ENCODE measurements at regions not wholly inside any gene's neighbourhood (a gene's known extent, or its start where the extent isn't known, plus 50 kb on each side); places are given as distances from the start of the nearest gene placed in this dataset.
"Not testable (repeated sequence)": the region's sequence is repeated elsewhere in the genome, so short reads cannot be mapped to it uniquely, and the experiment has no call there.

DNA sequence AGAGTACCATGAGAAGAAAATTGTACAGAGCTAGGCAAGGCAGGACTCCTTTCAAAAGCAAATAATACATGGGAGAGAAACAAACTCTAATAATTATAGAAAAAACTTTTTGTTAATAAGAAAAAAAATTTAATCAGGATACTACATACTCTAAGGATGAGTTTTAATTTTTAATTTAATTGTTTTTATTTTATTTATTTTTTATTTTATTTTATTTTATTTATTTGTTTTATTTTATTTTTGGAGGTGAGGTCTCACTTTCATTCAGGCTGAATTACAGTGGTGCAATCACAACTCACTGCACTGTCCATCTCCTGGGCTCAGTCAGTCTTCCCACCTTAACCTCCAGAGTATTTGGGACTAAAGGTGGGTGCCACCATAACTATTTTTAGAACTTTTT lies 1347.2 kb downstream of the NLGN4Y start:
- no peak for DNase-seq

DNA sequence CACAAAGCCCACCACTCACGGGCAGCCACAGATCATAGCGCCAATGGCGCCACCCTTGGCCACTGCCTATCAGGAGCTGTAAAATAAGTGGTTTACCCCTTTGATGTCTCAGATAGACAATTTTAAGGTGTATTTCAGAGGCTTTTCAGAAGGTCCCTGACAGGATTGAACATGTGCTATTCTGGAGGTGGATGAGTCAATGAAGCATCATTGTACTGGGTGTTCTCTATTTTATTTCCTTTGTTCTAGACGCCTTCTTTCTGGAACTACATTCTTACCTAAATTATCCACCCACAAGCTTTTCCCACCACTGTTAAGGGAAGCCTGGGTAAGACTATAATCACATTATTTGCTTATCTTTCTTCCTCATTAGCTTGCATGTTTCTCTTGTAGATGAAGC lies 1351.6 kb downstream of the NLGN4Y start:
- not testable (repeated sequence) for DNase-seq

DNA sequence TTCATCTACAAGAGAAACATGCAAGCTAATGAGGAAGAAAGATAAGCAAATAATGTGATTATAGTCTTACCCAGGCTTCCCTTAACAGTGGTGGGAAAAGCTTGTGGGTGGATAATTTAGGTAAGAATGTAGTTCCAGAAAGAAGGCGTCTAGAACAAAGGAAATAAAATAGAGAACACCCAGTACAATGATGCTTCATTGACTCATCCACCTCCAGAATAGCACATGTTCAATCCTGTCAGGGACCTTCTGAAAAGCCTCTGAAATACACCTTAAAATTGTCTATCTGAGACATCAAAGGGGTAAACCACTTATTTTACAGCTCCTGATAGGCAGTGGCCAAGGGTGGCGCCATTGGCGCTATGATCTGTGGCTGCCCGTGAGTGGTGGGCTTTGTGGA lies 1379.2 kb downstream of the NLGN4Y start:
- not testable (repeated sequence) for DNase-seq

DNA sequence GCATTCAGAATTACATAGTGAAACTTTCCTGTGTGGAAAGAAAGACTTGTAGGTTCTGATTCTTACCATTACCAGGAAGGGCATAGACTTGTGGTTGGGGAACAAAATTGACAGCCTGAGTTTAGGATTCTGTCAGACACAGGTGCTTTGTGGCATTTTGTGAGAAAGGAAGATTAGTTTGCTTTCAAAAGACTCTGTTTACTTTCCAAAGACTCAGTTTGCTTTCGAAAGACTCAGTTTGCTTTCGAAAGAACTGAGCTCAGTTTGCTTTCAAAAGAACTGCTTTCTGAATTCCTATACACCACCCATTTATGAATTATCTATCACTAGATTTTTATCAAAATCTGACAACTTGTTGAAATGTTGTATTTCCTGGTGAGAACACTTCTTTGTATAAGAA lies 1381.2 kb downstream of the NLGN4Y start:
- no peak for DNase-seq

DNA sequence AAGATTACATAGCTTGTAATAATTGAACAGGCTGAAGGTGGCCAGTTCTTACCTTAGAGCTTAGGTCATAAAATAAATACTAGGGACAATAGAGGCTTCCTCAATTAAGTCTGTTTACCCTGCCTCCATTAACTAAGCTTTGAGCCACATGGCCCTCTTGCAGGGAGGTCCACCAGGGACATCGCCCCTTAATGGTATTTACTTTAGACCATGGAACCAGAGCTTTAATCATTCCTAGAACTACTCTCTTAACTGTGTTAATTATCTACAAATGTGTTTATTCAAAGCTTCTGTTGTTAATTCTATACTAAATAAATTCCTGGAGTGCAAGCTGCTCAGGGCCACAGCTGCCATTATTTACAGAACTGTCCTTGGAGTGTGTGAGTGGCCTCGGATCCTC lies 1402.2 kb downstream of the NLGN4Y start:
- DNase-seq, result no peak

DNA sequence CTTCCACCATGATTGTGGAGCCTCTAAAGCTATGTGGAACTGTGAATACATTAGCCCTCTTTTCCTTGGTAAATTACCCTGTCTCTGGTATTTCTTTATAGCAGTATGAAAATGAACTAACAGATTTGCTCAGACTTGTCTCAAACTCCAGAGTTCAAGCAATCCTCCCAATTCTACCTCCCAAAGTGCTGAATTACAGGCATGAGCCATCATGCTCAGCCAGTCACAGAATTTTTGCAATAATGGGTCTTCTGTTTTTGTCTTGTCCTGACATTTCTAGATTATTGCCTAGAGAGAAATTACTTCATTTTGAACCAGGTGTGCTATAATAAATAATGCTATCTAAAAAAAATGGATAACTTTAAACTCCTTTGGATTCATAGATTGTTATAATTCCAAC lies 1414.5 kb downstream of the NLGN4Y start:
- no peak for DNase-seq

DNA sequence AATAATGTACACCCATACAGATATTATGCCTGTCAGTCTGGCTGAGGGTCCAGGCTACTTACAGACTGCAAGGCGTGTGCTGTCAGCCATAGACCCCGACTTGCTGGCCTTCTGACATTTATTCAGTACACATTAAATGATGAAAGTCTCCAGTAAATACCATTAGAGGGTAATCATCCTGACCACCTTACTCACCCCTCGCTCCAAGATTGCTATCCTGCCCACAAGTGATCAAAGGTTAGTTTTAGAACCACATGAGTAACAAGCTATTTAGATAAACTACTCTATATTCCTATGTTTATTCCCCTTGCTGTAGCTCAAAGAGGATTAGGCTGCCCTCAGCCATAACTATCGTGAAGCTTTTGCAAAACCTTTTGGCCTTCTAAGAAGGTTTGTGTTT lies 1426.7 kb downstream of the NLGN4Y start:
- DNase-seq, result no peak

DNA sequence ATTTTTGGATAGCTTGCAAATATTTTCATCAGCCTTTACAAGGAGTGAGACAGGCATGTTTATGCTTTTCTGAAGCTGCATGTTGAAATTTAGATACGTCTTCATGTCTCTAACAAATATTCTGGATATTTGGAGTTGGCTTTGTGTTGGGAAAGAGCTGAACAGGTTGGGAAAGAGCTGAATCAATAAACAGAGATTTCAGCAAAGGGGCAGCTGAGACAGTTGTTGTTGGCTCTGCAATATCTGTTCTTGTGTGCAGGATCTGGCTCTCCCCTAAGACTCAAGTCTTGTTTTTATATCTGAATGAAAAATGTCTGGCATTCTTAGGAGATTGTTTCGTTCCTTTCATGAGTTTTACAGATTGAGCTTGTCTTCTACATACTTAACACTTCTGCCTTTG lies 1444.5 kb downstream of the NLGN4Y start:
- DNase-seq, result no peak

DNA sequence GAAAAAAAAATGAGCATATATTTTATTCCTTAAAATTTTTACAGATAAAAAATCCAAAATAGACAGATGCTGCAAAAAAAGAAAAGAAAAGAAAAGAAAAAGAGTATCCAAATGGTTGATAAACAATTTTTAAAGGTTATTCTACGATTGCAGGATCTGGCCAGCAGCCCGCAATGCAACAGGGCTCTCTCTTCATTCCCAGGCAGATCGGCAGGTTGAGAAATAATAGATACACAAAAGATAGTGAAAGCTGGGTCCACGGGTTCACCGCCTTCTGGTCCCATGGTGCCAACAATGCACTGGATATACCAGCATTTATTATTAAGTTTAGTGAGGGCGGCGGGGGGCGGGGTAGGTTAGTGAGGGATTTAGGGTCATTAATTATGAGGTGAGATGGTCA lies 1448.9 kb downstream of the NLGN4Y start:
- no peak for DNase-seq

DNA sequence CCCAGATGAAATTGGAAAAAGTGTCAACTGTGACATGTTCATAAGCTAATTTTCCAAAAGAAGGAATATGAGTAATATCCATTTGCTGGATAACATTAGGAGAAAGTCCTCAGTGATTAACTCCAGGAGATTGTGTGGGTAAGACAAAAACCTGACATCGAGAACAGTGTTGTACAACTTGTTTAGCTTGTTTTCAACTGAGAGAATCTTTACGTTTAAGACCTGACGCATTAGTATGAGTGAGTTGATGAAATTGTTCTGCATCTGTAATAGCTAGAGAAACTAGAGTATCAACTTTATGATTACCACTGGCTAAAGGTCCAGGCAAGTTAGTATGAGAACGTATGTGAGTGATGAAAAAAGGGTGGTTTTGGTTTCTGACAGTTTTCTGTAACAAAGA lies 1452.4 kb downstream of the NLGN4Y start:
- no peak for DNase-seq

DNA sequence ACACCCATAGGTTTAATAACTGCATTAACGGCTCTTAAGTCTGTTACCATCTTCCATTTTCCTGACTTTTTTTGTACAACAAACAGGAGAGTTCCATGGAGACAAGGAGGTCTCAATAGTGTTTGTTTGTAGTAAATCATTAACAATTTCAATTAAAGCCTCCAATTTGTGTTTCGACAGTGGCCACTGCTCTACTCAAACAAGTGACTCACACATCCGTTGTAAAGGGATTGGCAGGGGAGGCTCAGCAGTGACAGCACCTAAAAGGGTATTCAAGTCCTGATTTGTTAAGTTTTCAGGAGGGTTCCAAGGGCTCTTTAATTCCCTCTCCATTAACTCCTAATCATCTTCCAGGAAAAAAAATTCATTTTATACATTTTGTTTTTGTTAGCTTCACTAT lies 1454.2 kb downstream of the NLGN4Y start:
- DNase-seq, result no peak

DNA sequence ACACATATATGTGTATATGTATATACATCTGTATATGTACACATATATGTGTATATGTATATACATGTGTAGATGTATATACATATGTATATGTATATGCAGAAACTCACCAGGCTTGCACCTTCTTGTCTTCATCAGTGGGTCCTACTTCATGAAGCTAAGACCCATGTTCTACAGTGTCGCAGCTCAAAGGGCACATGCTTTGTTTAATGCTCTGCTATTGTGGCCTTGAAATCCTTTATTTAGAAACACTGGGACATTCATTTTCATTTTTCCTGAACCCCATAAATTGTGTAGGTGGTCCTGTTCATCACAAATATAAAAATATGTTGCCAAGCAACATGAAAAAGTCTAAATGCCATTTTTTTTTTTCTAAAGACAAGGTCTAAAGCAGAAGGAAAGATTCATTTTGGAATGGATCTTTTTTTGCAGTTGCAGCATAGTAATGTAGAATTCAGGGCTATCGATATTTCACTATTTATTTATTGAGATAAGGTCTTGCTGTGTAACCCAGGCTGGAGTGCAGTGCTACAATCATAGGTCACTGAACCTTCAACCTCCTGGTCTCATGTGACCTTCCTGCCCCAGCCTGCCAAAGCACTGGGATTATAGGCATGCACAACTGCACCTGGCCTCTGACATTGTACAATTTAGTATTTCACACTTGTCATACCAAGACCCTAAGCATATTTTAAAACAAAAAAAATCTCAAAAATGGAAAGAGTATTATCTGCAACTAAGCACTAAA lies 1460.5 kb downstream of the NLGN4Y start:
- no peak for DNase-seq

DNA sequence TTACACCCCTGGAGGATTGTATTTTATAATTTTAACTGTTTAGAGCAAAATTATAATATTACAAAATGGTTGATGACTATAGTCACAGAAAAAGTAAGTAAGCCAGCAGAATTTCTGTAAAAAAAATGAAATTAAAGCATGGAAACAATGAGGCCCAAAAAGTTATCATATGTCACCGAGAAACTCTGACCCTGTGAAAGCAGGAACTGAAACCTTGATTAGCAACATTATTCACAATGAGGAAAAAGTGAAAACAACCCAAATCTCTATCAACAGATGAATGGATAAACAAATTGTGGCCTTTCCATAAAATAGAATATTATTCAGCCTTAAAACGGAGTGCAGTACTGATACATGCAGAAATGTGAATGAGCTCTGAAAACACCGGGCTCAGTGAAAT lies 1471.7 kb downstream of the NLGN4Y start:
- no peak for DNase-seq

DNA sequence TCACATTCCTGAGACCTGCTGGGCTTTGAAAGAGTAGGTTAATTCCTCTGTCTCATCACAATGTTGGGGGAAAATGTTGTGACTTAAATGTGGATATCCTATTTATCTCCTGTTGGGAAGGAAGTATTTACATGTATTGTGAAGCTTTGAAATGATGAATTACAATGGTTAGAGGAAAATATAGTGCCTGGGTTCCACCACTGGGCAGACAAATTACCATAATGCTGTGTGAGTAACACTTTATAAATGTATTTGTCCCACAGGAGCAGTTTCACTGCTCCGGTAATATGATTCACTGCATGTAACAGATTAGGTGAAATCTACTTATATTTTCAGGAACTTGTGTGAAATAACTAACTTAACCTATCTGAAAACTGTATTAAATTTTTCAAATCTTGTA lies 1476.4 kb downstream of the NLGN4Y start:
- no peak for DNase-seq

DNA sequence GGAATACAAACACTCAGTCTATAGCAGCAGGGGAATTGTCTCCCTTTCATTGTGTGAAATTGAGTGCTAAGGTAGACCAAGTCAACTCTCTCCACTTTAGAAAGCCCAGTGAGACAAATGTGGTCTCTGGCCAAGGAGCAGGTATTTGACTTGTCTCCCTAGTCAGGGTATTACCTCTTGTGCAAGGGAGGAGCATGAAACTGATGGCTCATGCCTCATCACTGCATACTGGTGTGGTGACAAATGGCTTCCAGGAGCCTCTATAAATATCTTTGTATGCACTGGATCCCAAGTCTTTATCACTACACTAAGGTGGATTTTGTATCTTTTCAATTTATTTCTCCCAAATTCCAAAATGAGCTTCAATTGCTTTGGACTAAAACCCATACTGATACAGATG lies 1477.6 kb downstream of the NLGN4Y start:
- no peak for DNase-seq

DNA sequence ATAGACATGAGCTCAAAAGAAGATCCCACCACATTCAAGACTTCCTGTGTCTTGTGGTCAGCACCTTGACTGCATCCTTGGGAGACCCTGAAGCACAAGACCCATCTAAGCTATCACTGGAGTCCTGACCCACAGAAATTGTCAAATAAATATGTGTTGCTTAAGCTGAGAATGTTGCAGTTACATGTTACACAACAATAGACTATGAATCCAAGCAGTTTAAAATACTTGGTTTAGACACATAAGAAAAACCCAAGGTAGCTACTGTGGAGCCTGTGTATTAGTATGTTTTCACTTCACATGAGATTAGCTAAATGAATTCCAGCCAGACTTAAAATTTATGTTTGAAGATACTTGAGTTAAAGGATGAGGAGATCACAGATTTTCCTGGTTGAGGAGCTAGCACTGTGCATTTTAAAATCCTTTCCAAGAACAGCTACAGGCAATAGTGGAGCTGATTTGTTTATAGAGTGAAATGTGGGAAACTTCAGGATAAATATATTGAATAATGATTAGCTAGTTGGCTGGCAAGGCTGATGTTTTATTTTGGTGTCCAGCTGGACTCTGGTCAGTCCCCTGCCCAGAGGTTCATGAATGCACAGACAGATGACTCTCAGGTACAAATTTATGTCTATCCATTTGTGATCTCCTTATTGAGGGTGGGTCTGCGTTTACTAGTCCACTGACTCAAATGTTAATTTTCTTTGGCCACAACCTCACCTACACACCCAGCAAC lies 1527.7 kb downstream of the NLGN4Y start:
- no peak for DNase-seq

DNA sequence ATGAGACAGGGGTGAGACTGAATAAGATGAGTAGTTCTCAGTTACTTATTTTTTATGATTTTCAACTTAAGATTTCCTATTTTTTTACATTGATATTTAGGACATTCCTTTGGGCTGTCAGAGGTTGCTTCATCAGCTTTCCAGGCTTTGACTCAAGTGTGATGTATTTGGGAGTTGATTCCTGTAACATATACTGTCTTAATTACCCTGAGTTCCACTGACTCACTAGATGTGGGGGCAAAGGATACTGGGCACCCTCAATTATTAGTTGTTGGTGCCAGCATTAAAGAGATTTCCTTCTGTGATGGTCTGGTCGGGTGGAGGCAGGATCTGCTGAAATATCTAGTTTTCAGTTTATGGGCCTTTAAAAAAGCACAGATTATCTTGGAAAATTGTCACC lies 1535.8 kb downstream of the NLGN4Y start:
- no peak for DNase-seq

DNA sequence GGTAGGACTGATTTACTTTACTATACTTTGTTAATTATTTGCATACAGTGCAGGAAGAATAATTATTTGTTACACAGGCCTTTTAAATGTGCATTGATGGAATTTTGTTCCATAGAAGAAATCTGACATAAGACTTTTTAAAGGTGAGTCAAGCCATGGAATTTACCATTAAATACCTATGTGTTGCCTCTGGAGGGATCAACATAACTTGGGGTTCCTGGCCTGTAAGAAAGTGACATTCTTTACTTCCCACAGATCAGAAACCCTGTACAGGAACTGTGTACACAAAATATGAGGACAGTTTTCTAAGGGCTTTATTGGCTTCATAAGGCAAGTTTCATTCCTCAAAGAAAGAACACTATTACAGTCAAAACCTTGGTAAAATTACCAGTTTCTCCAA lies 1536.4 kb downstream of the NLGN4Y start:
- no peak for DNase-seq

DNA sequence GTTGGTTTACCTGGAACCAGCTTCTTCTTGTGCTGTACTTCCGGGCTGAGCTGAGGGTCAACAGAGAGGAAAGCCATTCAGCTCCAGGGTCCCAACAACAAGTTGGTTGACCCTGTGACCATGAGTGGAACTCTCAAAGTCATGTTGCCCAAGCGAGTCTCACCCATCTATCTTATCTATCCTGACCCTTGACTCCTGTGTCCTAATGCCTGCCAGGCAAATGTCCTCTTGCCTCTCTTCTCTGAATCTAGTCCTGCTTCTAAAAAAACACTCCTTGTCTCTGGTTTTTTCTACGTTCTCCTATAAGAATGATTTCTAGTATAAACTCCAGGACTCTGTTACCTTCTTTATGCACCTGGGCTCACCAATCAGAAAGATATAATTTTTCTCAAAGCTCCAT lies 1547.6 kb downstream of the NLGN4Y start:
- no peak for DNase-seq

DNA sequence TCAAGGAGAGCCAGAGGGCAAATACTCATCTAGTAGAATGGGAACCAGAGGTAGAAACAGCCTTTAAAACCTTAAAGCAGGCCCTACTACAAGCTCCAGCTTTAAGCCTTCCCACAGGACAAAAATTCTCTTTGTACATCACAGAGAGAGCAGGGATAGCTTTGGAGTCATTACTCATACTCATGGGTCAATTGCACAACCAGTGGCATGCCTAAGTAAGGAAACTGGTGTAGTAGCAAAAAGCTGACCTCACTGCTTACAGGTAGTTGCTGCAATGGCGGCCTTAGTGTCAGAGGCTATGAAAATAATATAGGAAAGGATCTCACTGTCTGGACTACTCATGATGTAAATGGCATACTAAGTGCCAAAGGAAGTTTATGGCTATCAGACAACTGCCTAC lies 1551.4 kb downstream of the NLGN4Y start:
- no peak for DNase-seq

DNA sequence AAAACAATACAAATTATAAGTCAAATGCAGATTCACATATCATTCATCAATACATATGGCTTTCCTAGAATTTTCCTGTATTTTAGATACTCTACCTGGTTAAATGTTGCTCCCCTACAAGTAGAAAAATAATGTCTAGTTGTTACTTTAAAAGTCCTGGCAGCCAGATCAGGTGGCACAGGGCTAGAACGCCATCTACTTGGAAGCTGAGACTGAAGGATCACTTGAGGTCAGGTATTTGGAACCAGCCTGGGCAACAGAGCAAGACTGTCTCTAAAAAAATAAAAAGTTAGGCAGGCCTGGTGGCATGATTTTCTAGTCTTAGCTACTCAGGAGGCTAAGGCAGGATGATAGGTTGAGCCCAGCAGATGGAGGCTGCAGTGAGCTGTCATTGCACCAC lies 1573.0 kb downstream of the NLGN4Y start:
- DNase-seq, result no peak

DNA sequence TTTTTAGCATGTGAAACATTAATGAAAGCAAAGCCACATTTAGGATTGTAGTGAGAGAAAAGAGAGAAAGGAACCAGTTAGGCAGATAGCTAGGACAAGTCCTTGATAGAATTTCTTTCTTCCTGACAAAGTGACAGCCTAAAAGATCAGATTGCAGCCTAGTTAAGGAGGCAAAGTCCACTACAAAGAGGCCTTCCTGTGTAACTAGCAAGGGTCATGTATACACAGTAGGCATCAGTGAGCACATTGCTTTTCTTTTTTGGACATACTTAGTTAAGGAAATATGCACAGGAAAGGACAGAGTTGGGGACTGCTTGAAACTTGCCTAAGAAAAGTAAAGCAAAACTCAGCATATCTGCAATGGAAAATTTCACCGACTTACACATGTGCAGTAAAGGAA lies 1577.5 kb downstream of the NLGN4Y start:
- DNase-seq, result no peak

DNA sequence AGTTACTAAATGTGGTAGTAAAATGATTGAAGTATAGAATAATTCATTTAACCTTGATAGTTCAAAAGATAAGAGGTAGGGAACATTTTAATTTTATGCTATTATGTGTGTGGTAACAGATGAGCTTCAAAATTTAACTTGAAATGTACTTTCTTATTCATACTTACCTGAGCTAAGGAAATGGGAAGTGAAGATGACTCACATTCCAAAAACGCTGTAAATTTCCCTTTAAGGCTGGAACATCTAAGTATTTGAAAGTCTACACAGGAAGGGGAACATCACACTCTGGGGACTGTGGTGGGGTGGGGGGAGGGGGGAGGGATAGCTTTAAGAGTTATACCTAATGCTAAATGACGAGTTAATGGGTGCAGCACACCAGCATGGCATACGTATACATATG lies 1582.3 kb downstream of the NLGN4Y start:
- DNase-seq, result no peak

DNA sequence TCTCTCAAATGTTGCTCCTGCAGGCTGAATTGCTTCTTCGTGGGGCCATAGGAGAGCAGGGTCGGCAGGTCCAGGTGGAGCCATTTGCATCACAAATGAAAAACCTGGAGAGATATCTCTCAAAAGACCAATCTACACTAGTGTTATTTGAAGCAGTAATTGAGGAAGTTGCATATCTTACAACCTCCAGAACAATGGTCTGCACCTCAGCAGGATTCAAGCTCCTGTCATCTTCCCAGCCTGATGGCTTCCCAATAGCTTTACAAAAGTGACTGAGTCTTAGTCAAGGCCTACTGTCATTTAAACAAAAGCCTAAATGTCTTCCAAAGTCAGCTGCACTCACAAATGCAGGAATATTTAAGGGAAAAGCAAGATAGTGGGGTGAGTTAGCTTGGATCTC lies 1584.5 kb downstream of the NLGN4Y start:
- DNase-seq, result no peak

DNA sequence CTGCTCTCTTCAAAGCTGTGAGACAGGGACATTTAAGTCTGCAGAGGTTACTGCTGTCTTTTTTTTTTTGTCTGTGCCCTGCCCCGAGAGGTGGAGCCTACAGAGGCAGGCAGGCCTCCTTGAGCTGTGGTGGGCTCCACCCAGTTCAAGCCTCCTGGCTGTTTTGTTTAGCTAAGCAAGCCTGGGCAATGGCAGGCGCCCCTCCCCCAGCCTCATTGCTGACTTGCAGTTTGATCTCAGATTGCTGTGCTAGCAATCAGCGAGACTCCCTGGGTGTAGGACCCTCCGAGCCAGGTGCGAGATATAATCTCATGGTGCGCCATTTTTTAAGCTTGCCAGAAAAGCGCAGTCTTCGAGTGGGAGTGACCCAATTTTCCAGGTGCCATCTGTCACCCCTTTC lies 1595.8 kb downstream of the NLGN4Y start:
- DNase-seq, result peak; percentile 66
